ENCODE measurements at regions not wholly inside any gene's neighbourhood (a gene's known extent, or its start where the extent isn't known, plus 50 kb on each side); places are given as distances from the start of the nearest gene placed in this dataset.
"Not testable (repeated sequence)": the region's sequence is repeated elsewhere in the genome, so short reads cannot be mapped to it uniquely, and the experiment has no call there.

DNA sequence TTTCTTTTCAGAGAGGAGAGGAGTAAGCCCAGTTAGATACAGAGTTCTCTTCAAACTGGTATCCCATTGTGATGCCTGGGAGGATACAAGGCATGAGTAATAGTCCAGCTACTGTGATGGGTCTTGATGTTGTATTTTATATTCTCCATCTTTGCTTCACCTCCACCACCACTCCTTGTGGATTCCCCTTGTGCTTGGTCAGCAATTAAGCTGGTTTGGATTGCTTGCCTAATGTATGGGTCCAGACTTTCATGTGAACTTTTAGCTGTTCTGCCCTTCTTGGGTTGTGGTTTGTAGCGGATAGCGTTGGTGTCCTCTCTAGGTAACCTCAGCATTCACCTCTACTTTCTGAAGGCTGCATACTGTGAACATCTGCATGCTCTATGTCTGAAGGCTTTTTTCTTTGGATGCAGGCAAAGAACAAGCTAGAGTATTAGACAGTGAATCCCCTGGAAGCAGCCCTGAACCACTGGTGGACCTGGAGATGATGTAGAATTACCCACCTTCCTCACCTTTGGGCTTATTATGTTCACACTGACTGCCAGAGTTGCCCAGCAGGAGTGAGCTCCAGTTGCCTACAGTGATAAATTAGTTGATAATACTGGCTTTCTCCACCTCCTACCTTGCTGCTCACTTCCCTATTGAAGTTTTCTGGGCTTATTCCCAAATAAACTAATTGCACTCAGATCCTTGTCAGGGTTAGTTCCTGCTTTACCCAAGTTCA is 126.5 kb upstream of the MTPN start:
- in situ Hi-C loops (cut with MboI; ENCODE audit: low pct_unique_long_range_greater_than_20kb, low sequenced_read_pairs, unreplicated experiment) = no loop called here
- TF ChIP-seq, protein P1, sequence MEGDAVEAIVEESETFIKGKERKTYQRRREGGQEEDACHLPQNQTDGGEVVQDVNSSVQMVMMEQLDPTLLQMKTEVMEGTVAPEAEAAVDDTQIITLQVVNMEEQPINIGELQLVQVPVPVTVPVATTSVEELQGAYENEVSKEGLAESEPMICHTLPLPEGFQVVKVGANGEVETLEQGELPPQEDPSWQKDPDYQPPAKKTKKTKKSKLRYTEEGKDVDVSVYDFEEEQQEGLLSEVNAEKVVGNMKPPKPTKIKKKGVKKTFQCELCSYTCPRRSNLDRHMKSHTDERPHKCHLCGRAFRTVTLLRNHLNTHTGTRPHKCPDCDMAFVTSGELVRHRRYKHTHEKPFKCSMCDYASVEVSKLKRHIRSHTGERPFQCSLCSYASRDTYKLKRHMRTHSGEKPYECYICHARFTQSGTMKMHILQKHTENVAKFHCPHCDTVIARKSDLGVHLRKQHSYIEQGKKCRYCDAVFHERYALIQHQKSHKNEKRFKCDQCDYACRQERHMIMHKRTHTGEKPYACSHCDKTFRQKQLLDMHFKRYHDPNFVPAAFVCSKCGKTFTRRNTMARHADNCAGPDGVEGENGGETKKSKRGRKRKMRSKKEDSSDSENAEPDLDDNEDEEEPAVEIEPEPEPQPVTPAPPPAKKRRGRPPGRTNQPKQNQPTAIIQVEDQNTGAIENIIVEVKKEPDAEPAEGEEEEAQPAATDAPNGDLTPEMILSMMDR (IDR thresholded peaks at IDR 0.05; ENCODE audit: extremely low read depth, insufficient read depth, missing control alignments) = no peak
- DNase-seq (ENCODE audit: low spot score) = no peak

GRCh38 chr7:136102881-136103280 is 125.7 kb upstream of the MTPN start:
- in situ Hi-C loops (cut with MboI; ENCODE audit: low pct_unique_long_range_greater_than_20kb, low sequenced_read_pairs, unreplicated experiment) = no loop called here
- TF ChIP-seq, protein P1 (IDR thresholded peaks at IDR 0.05; ENCODE audit: extremely low read depth, insufficient read depth, missing control alignments) = no peak
- DNase-seq (ENCODE audit: low spot score) = no peak

DNA sequence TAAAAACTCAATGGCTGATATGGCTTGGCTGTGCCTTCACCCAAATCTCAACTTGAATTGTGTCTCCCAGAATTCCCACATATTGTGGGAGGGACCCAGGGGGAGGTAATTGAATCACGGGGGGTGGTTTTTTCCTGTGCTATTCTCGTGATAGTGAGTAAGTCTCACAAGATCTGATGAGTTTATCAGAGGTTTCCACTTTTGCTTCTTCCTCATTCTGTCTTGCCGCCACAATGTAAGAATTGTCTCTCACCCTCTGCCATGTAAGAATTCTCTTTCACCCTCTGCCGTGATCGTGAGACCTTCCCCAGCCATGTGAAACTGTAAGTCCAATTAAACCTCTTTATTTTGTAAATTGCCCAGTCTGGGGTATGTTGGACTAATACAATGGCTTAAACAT is 115.6 kb upstream of the MTPN start:
- in situ Hi-C loops (cut with MboI; ENCODE audit: low pct_unique_long_range_greater_than_20kb, low sequenced_read_pairs, unreplicated experiment); DNase-seq (ENCODE audit: low spot score): not testable (repeated sequence)

DNA sequence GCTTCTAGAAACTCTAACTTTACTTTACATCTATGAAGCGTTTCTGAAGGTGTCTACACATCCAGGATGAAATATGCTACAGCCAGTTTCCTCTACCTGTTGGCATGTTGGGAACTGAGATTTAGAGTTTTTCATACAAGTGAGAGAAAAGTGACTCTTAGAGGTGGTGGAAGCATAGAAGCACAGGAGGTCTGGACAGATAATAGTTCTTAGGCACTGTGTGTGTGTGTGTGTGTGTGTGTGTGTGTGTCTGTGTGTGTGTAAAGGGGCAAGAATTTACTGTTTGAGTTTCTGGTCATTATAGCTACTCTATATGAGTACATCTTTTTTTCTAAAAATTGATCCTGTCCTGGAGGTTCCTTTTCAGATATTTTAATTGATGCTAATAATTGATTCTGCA is 110.7 kb upstream of the MTPN start:
- TF ChIP-seq, protein P1 (IDR thresholded peaks at IDR 0.05; ENCODE audit: extremely low read depth, insufficient read depth, missing control alignments) = no peak
- DNase-seq (ENCODE audit: low spot score) = no peak
- in situ Hi-C loops (cut with MboI; ENCODE audit: low pct_unique_long_range_greater_than_20kb, low sequenced_read_pairs, unreplicated experiment) = no loop called here

- DNase-seq (ENCODE audit: low spot score) = no peak
- in situ Hi-C loops (cut with MboI; ENCODE audit: low pct_unique_long_range_greater_than_20kb, low sequenced_read_pairs, unreplicated experiment) = no loop called here
- TF ChIP-seq, protein P1 (IDR thresholded peaks at IDR 0.05; ENCODE audit: extremely low read depth, insufficient read depth, missing control alignments) = no peak
Observed at GRCh38 chr7:136086712-136087111, 109.6 kb upstream of the MTPN start.

GRCh38 chr7:136079934-136080333 is 102.8 kb upstream of the MTPN start:
- TF ChIP-seq, protein P1 (IDR thresholded peaks at IDR 0.05; ENCODE audit: extremely low read depth, insufficient read depth, missing control alignments) = no peak
- in situ Hi-C loops (cut with MboI; ENCODE audit: low pct_unique_long_range_greater_than_20kb, low sequenced_read_pairs, unreplicated experiment) = no loop called here
- no peak for DNase-seq (ENCODE audit: low spot score)

GRCh38 chr7:136079478-136079892 is 102.3 kb upstream of the MTPN start:
- in situ Hi-C loops (cut with MboI; ENCODE audit: low pct_unique_long_range_greater_than_20kb, low sequenced_read_pairs, unreplicated experiment) = no loop called here
- DNase-seq (ENCODE audit: low spot score) = no peak
- TF ChIP-seq, protein P1 (IDR thresholded peaks at IDR 0.05; ENCODE audit: extremely low read depth, insufficient read depth, missing control alignments) = no peak

All from GM13977 (cell line).